RWPE2 (cell line): ENCODE measurements at regions not wholly inside any gene's neighbourhood (a gene's known extent, or its start where the extent isn't known, plus 50 kb on each side); places are given as distances from the start of the nearest gene placed in this dataset.
"Not testable (repeated sequence)": the region's sequence is repeated elsewhere in the genome, so short reads cannot be mapped to it uniquely, and the experiment has no call there.

ENCODE experiments used
- ATAC-seq: fragments of 200-7000 bp; cut with Tn5 transposase; 3 replicates; pipeline ENCODE4 v1.9.1; 2021; ENCODE audit warnings: low read depth
- DNase-seq: peaks from one replicate; pipeline ENCODE4 v3.0.0-alpha.2; 2020; ENCODE audit warnings: low spot score
- H3K27ac ChIP-seq: fragments of 450-650 bp; 2 replicates; pipeline ENCODE4 v1.5.1; 2017; ENCODE audit warnings: mild to moderate bottlenecking; ENCODE audit not compliant: poor library complexity, severe bottlenecking
- H3K27me3 ChIP-seq: fragments of 250-450 bp; sonication (Bioruptor Pico); 2 replicates; pipeline ENCODE4 v1.5.1; 2021; ENCODE audit warnings: mild to moderate bottlenecking, moderate library complexity; ENCODE audit not compliant: insufficient read depth, poor library complexity, severe bottlenecking
- H3K36me3 ChIP-seq: fragments of 250-450 bp; sonication (Bioruptor Pico); 2 replicates; pipeline ENCODE4 v1.5.1; 2020; ENCODE audit warnings: low read depth, mild to moderate bottlenecking, moderate library complexity
- H3K4me1 ChIP-seq: fragments of 250-450 bp; sonication (Bioruptor Pico); 2 replicates; pipeline ENCODE4 v1.5.1; 2021; ENCODE audit warnings: mild to moderate bottlenecking, moderate library complexity; ENCODE audit not compliant: insufficient read depth, poor library complexity, severe bottlenecking
- H3K4me3 ChIP-seq: fragments of 250-450 bp; sonication (Bioruptor Pico); 2 replicates; pipeline ENCODE4 v1.5.1; 2021; ENCODE audit warnings: mild to moderate bottlenecking, moderate library complexity; ENCODE audit not compliant: severe bottlenecking
- H3K9me3 ChIP-seq: fragments of 250-450 bp; sonication (Bioruptor Pico); 2 replicates; pipeline ENCODE4 v1.5.1; 2021; ENCODE audit warnings: mild to moderate bottlenecking, moderate library complexity; ENCODE audit not compliant: severe bottlenecking
- TF ChIP-seq, protein P1 (sequence below): fragments of 450-650 bp; IDR thresholded peaks from one replicate; pipeline ENCODE4 v1.5.1; 2017; ENCODE audit warnings: mild to moderate bottlenecking, moderate library complexity; ENCODE audit not compliant: poor library complexity, severe bottlenecking

GRCh38 chr5:45162974-45163373 lies 354.2 kb downstream of the MRPS30 start:
- no peaks in the 10 kb centered on the region for H3K36me3 ChIP-seq
- no peaks in the 10 kb centered on the region for H3K9me3 ChIP-seq
- no peaks in the 10 kb centered on the region for H3K27me3 ChIP-seq
- H3K4me3 ChIP-seq, result no peak overlapping the region
- DNase-seq (no peak), ATAC-seq (no peak)
- TF ChIP-seq, protein P1, sequence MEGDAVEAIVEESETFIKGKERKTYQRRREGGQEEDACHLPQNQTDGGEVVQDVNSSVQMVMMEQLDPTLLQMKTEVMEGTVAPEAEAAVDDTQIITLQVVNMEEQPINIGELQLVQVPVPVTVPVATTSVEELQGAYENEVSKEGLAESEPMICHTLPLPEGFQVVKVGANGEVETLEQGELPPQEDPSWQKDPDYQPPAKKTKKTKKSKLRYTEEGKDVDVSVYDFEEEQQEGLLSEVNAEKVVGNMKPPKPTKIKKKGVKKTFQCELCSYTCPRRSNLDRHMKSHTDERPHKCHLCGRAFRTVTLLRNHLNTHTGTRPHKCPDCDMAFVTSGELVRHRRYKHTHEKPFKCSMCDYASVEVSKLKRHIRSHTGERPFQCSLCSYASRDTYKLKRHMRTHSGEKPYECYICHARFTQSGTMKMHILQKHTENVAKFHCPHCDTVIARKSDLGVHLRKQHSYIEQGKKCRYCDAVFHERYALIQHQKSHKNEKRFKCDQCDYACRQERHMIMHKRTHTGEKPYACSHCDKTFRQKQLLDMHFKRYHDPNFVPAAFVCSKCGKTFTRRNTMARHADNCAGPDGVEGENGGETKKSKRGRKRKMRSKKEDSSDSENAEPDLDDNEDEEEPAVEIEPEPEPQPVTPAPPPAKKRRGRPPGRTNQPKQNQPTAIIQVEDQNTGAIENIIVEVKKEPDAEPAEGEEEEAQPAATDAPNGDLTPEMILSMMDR, result no peak
- no peaks in the 10 kb centered on the region for H3K4me1 ChIP-seq
- no peak overlapping the region for H3K27ac ChIP-seq

DNA sequence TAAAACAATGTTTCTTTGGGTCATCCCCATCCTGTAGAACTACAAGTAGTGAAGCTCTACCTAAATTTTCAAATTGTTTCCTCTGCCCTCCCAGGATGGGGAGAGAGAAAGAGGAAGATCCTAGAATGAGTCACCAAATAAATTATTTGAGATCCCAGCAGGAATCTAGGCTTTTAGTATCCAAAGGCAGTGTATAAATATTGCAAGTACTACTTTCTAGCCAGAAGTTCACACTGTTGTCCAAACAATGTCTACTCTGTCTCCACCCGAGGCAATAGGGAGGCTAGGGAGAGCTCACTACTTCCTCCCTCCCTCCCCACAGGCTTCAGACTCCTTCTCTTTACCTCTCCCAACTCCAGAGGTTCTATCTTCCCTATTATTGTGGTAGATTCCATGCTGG lies 362.8 kb downstream of the MRPS30 start:
- Histone ChIP-seq H3K9me3 (no peaks in the 10 kb centered on the region), H3K4me1 (no peaks in the 10 kb centered on the region), H3K27me3 (peaks cover 8% of the 10 kb centered on the region), H3K36me3 (no peaks in the 10 kb centered on the region), H3K27ac (no peak overlapping the region), H3K4me3 (no peak overlapping the region)
- DNase-seq (no peak), ATAC-seq (no peak; the same call in 2 of the 3 replicates)
- TF ChIP-seq, protein P1, result no peak

DNA sequence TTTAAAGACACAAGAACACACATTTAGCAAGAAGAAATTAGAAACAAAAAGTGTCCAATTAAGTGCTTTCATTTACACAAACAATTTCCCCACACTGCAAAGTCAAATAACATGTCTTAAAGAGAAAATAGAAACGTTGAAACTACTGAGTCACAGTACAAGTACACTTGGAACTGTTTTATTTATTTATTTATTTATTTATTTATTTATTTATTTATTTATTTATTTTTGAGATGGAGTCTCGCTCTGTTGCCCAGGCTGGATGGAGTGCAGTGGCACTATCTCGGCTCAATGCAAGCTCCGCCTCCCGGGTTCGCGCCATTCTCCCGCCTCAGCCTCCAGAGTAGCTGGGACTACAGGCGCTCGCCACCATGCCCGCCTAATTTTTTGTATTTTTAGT lies 363.9 kb downstream of the MRPS30 start:
- not testable (repeated sequence) for ATAC-seq
- H3K27me3 ChIP-seq, result peaks cover 13% of the 10 kb centered on the region

DNA sequence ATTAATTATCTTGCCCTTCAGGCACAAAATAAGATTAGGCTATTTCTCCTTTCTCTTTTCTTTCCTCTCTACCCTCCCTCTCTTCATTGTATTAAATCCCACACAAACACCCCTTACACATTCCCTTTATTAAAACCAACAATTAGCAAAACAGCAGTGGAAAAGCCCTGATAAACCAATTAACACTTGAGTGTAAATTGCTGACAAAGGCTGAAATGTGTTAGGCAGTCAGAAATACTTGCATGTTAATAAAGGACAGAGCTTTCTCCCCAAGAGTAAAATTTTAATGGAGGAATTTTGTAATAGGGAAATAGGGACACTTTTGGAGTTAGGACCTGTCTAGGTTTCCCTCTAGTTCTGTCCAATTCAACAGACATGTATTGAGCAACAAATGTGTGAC lies 370.9 kb downstream of the MRPS30 start:
- H3K4me1 ChIP-seq, result no peaks in the 10 kb centered on the region
- H3K36me3 ChIP-seq, result no peaks in the 10 kb centered on the region
- H3K27me3 ChIP-seq, result peaks cover 14% of the 10 kb centered on the region
- no peaks in the 10 kb centered on the region for H3K9me3 ChIP-seq
- DNase-seq (no peak), ATAC-seq (no peak)
- TF ChIP-seq, protein P1, result no peak
- H3K27ac ChIP-seq, result no peak overlapping the region
- no peak overlapping the region for H3K4me3 ChIP-seq

More for the DNA sequence above, 363.9 kb downstream of the MRPS30 start:
- not testable (repeated sequence) for H3K9me3 ChIP-seq, H3K36me3 ChIP-seq, H3K27ac ChIP-seq, DNase-seq, H3K4me1 ChIP-seq, H3K4me3 ChIP-seq

- Histone ChIP-seq H3K4me1 (no peaks in the 10 kb centered on the region), H3K27me3 (no peaks in the 10 kb centered on the region), H3K27ac (no peak overlapping the region), H3K36me3 (no peaks in the 10 kb centered on the region), H3K4me3 (no peak overlapping the region), H3K9me3 (no peaks in the 10 kb centered on the region)
- ATAC-seq (no peak), DNase-seq (no peak)
- TF ChIP-seq, protein P1, result no peak
Observed at GRCh38 chr5:45189042-45189441, 380.3 kb downstream of the MRPS30 start.
